Skin epidermis (tissue), 12 donors: ENCODE measurements at regions not wholly inside any gene's neighbourhood (a gene's known extent, or its start where the extent isn't known, plus 50 kb on each side); places are given as distances from the start of the nearest gene placed in this dataset.
"Not testable (repeated sequence)": the region's sequence is repeated elsewhere in the genome, so short reads cannot be mapped to it uniquely, and the experiment has no call there.

ENCODE experiments used
- H3K27ac ChIP-seq, 21 experiments: fragments of 200-600 bp; sonication (generic) in 11 of 21; one replicate each; pipeline ENCODE4 v1.5.0; 2020; ENCODE audit warnings: mild to moderate bottlenecking in 3 of 21, inconsistent platforms in 2 of 21, moderate library complexity in 2 of 21
- H3K4me3 ChIP-seq, 7 experiments: fragments of 200-600 bp; sonication (generic) in 2 of 7; one replicate each; pipeline ENCODE4 v1.5.0; 2020; ENCODE audit warnings: inconsistent platforms in 2 of 7, mild to moderate bottlenecking in 2 of 7, moderate library complexity in 1 of 7

GRCh38 chr1:234899730-234900072 lies 228.9 kb downstream of the TOMM20 start:
- H3K27ac ChIP-seq: peak overlapping the region in 3 of 21 experiments; percentile 8 to 38 (median 27)
- no peak overlapping the region for H3K4me3 ChIP-seq

GRCh38 chr1:234899041-234899729 lies 229.5 kb downstream of the TOMM20 start:
- H3K4me3 ChIP-seq: no peak overlapping the region
- peak overlapping the region in 7 of 21 experiments; percentile 8 to 71 (median 27) for H3K27ac ChIP-seq

- Histone ChIP-seq H3K4me3 (no peak overlapping the region), H3K27ac (peak overlapping the region in 6 of 21 experiments; percentile 5 to 71 (median 28))
These were observed 230.1 kb downstream of the TOMM20 start for GRCh38 chr1:234898455-234899033.

GRCh38 chr1:234897754-234898454 lies 230.7 kb downstream of the TOMM20 start:
- no peak overlapping the region for H3K4me3 ChIP-seq
- H3K27ac ChIP-seq: peak overlapping the region in 4 of 21 experiments; percentile 5 to 53 (median 22)

- Histone ChIP-seq H3K27ac (peak overlapping the region in 2 of 21 experiments; percentile 6 to 53), H3K4me3 (no peak overlapping the region)
These were observed 231.3 kb downstream of the TOMM20 start for GRCh38 chr1:234897390-234897749.

- Histone ChIP-seq H3K27ac (peak overlapping the region in 1 of 21 experiments; percentile 53), H3K4me3 (no peak overlapping the region)
These were observed 231.9 kb downstream of the TOMM20 start for GRCh38 chr1:234896477-234897389.

GRCh38 chr1:234893725-234894630 lies 234.7 kb downstream of the TOMM20 start:
- Histone ChIP-seq H3K27ac (peak overlapping the region in 18 of 21 experiments; percentile 6 to 83 (median 62)), H3K4me3 (no peak overlapping the region)

GRCh38 chr1:234893359-234893724 lies 235.3 kb downstream of the TOMM20 start:
- no peak overlapping the region for H3K4me3 ChIP-seq
- peak overlapping the region in 16 of 21 experiments; percentile 6 to 83 (median 63) for H3K27ac ChIP-seq

- Histone ChIP-seq H3K27ac (peak overlapping the region in 1 of 21 experiments; percentile 83), H3K4me3 (no peak overlapping the region)
These were observed 236.0 kb downstream of the TOMM20 start for GRCh38 chr1:234892642-234893041.

GRCh38 chr1:234891427-234891826 lies 237.2 kb downstream of the TOMM20 start:
- H3K27ac ChIP-seq: no peak overlapping the region
- H3K4me3 ChIP-seq: no peak overlapping the region

- no peak overlapping the region for H3K4me3 ChIP-seq
- H3K27ac ChIP-seq: no peak overlapping the region
These were observed 239.0 kb downstream of the TOMM20 start for GRCh38 chr1:234889643-234890042.

- H3K27ac ChIP-seq, H3K4me3 ChIP-seq: not testable (repeated sequence)
These were observed 240.4 kb downstream of the TOMM20 start for GRCh38 chr1:234888247-234888646.

GRCh38 chr1:234887016-234887900 lies 241.4 kb downstream of the TOMM20 start:
- no peak overlapping the region for H3K4me3 ChIP-seq
- peak overlapping the region in 7 of 21 experiments; percentile 11 to 62 (median 44) for H3K27ac ChIP-seq

GRCh38 chr1:234886081-234886984 lies 242.3 kb downstream of the TOMM20 start:
- Histone ChIP-seq H3K4me3 (no peak overlapping the region), H3K27ac (peak overlapping the region in 16 of 21 experiments; percentile 3 to 76 (median 42))

- Histone ChIP-seq H3K27ac (peak overlapping the region in 11 of 21 experiments; percentile 10 to 76 (median 44)), H3K4me3 (no peak overlapping the region)
These were observed 243.0 kb downstream of the TOMM20 start for GRCh38 chr1:234885601-234886000.

GRCh38 chr1:234884701-234885100 lies 243.9 kb downstream of the TOMM20 start:
- H3K4me3 ChIP-seq: no peak overlapping the region
- H3K27ac ChIP-seq: peak overlapping the region in 1 of 21 experiments; percentile 41

GRCh38 chr1:234884006-234884405 lies 244.6 kb downstream of the TOMM20 start:
- no peak overlapping the region for H3K4me3 ChIP-seq
- H3K27ac ChIP-seq: no peak overlapping the region
